ENCODE measurements at regions not wholly inside any gene's neighbourhood (a gene's known extent, or its start where the extent isn't known, plus 50 kb on each side); places are given as distances from the start of the nearest gene placed in this dataset.
A peak's percentile ranks its signal among the peaks of the same experiment; 100 is the strongest.
"Not testable (repeated sequence)": the region's sequence is repeated elsewhere in the genome, so short reads cannot be mapped to it uniquely, and the experiment has no call there.

GRCh38 chr4:14348506-14348905, 653.8 kb upstream of the CPEB2 start:
- peaks cover 0 to 3% (median 0%) of the 10 kb centered on the region in 7 donors for H3K9me3 Mint-ChIP-seq
- H3K36me3 Mint-ChIP-seq: no peaks in the 10 kb centered on the region

GRCh38 chr4:14358544-14359160, 643.6 kb upstream of the CPEB2 start:
- H3K27me3 Mint-ChIP-seq: not testable (repeated sequence)

More at GRCh38 chr4:14348506-14348905, 653.8 kb upstream of the CPEB2 start:
- Mint-ChIP-seq H3K27me3 (peaks cover 0 to 6% (median 5%) of the 10 kb centered on the region in 3 donors), H3K27ac (no peak overlapping the region), H3K4me3 (no peak overlapping the region), H3K4me1 (peaks cover 11 to 16% (median 14%) of the 10 kb centered on the region in 3 donors)
- DNase-seq (no peak), ATAC-seq (ENCODE audit: low read depth in 2 of 2) (no peak)

GRCh38 chr4:14359991-14360390, 642.3 kb upstream of the CPEB2 start:
- no peak overlapping the region for H3K27ac Mint-ChIP-seq
- no peaks in the 10 kb centered on the region for H3K36me3 Mint-ChIP-seq
- H3K4me3 Mint-ChIP-seq: no peak overlapping the region
- no peak for ATAC-seq (ENCODE audit: low read depth in 2 of 2)
- H3K4me1 Mint-ChIP-seq: peaks cover 0 to 3% (median 0%) of the 10 kb centered on the region in 3 donors
- DNase-seq: no peak
- no peaks in the 10 kb centered on the region for H3K27me3 Mint-ChIP-seq
- no peaks in the 10 kb centered on the region for H3K9me3 Mint-ChIP-seq

More at GRCh38 chr4:14358544-14359160, 643.6 kb upstream of the CPEB2 start:
- not testable (repeated sequence) for ATAC-seq (ENCODE audit: low read depth in 2 of 2); H3K4me1 Mint-ChIP-seq; H3K9me3 Mint-ChIP-seq; H3K27ac Mint-ChIP-seq; H3K4me3 Mint-ChIP-seq; H3K36me3 Mint-ChIP-seq; DNase-seq

GRCh38 chr4:14361084-14361483, 641.2 kb upstream of the CPEB2 start:
- no peaks in the 10 kb centered on the region for H3K9me3 Mint-ChIP-seq
- no peak overlapping the region for H3K27ac Mint-ChIP-seq
- H3K4me3 Mint-ChIP-seq: no peak overlapping the region
- no peak for DNase-seq
- H3K4me1 Mint-ChIP-seq: peaks cover 0 to 6% (median 0%) of the 10 kb centered on the region in 3 donors
- H3K27me3 Mint-ChIP-seq: no peaks in the 10 kb centered on the region
- ATAC-seq (ENCODE audit: low read depth in 2 of 2): no peak
- no peaks in the 10 kb centered on the region for H3K36me3 Mint-ChIP-seq

GRCh38 chr4:14362385-14362784, 639.9 kb upstream of the CPEB2 start:
- no peak for ATAC-seq (ENCODE audit: low read depth in 2 of 2)
- DNase-seq: no peak
- no peaks in the 10 kb centered on the region for H3K36me3 Mint-ChIP-seq
- no peaks in the 10 kb centered on the region for H3K9me3 Mint-ChIP-seq
- H3K4me3 Mint-ChIP-seq: no peak overlapping the region
- no peak overlapping the region for H3K27ac Mint-ChIP-seq
- H3K27me3 Mint-ChIP-seq: no peaks in the 10 kb centered on the region
- H3K4me1 Mint-ChIP-seq: peaks cover 0 to 9% (median 0%) of the 10 kb centered on the region in 3 donors

- Mint-ChIP-seq H3K4me1 (peaks cover 0 to 9% (median 0%) of the 10 kb centered on the region in 3 donors), H3K27ac (no peak overlapping the region), H3K36me3 (no peaks in the 10 kb centered on the region), H3K27me3 (no peaks in the 10 kb centered on the region), H3K9me3 (no peaks in the 10 kb centered on the region), H3K4me3 (no peak overlapping the region)
- ATAC-seq (ENCODE audit: low read depth in 2 of 2) (no peak), DNase-seq (no peak)
Observed at GRCh38 chr4:14364953-14365536, 637.2 kb upstream of the CPEB2 start.

GRCh38 chr4:14368391-14368790, 633.9 kb upstream of the CPEB2 start:
- H3K9me3 Mint-ChIP-seq: peaks cover 0 to 6% (median 4%) of the 10 kb centered on the region in 7 donors

GRCh38 chr4:14371131-14371530, 631.1 kb upstream of the CPEB2 start:
- H3K27me3 Mint-ChIP-seq: no peaks in the 10 kb centered on the region
- peaks cover 0 to 2% (median 0%) of the 10 kb centered on the region in 3 donors for H3K4me1 Mint-ChIP-seq
- no peak overlapping the region for H3K27ac Mint-ChIP-seq
- no peaks in the 10 kb centered on the region for H3K36me3 Mint-ChIP-seq
- DNase-seq (no peak), ATAC-seq (ENCODE audit: low read depth in 2 of 2) (no peak)
- H3K4me3 Mint-ChIP-seq: no peak overlapping the region
- H3K9me3 Mint-ChIP-seq: peaks cover 0 to 6% (median 4%) of the 10 kb centered on the region in 7 donors

More at GRCh38 chr4:14368391-14368790, 633.9 kb upstream of the CPEB2 start:
- no peak for DNase-seq
- Mint-ChIP-seq H3K4me3 (no peak overlapping the region), H3K4me1 (peaks cover 0 to 9% (median 0%) of the 10 kb centered on the region in 3 donors), H3K36me3 (no peaks in the 10 kb centered on the region), H3K27ac (no peak overlapping the region), H3K27me3 (no peaks in the 10 kb centered on the region)
- no peak for ATAC-seq (ENCODE audit: low read depth in 2 of 2)

GRCh38 chr4:14375816-14376215, 626.5 kb upstream of the CPEB2 start:
- H3K36me3 Mint-ChIP-seq: no peaks in the 10 kb centered on the region
- H3K4me1 Mint-ChIP-seq: no peaks in the 10 kb centered on the region
- DNase-seq: no peak
- H3K27ac Mint-ChIP-seq: no peak overlapping the region
- ATAC-seq (ENCODE audit: low read depth in 2 of 2): no peak
- H3K27me3 Mint-ChIP-seq: no peaks in the 10 kb centered on the region
- H3K4me3 Mint-ChIP-seq: no peak overlapping the region
- peaks cover 0 to 15% (median 4%) of the 10 kb centered on the region in 7 donors for H3K9me3 Mint-ChIP-seq

GRCh38 chr4:14379183-14379582, 623.1 kb upstream of the CPEB2 start:
- H3K27ac Mint-ChIP-seq: no peak overlapping the region
- ATAC-seq (ENCODE audit: low read depth in 2 of 2): no peak

GRCh38 chr4:14383652-14384051, 618.6 kb upstream of the CPEB2 start:
- H3K27ac Mint-ChIP-seq: peak overlapping the region in 1 of 6 donors; percentile 47
- H3K4me3 Mint-ChIP-seq: no peak overlapping the region
- ATAC-seq (ENCODE audit: low read depth in 2 of 2) (peak; percentile 55 to 93), DNase-seq (peak; percentile 1)
- H3K9me3 Mint-ChIP-seq: peaks cover 0 to 14% (median 0%) of the 10 kb centered on the region in 7 donors
- peaks cover 0 to 3% (median 0%) of the 10 kb centered on the region in 3 donors for H3K4me1 Mint-ChIP-seq
- peaks cover 0 to 11% (median 5%) of the 10 kb centered on the region in 3 donors for H3K27me3 Mint-ChIP-seq
- H3K36me3 Mint-ChIP-seq: no peaks in the 10 kb centered on the region

More at GRCh38 chr4:14379183-14379582, 623.1 kb upstream of the CPEB2 start:
- DNase-seq: no peak
- Mint-ChIP-seq H3K27me3 (no peaks in the 10 kb centered on the region), H3K9me3 (peaks cover 0 to 9% (median 0%) of the 10 kb centered on the region in 7 donors), H3K4me3 (no peak overlapping the region), H3K36me3 (no peaks in the 10 kb centered on the region), H3K4me1 (peaks cover 0 to 3% (median 0%) of the 10 kb centered on the region in 3 donors)

GRCh38 chr4:14384824-14385223, 617.5 kb upstream of the CPEB2 start:
- Mint-ChIP-seq H3K9me3 (peaks cover 0 to 6% (median 0%) of the 10 kb centered on the region in 7 donors), H3K27ac (no peak overlapping the region), H3K36me3 (no peaks in the 10 kb centered on the region), H3K4me1 (peaks cover 0 to 3% (median 0%) of the 10 kb centered on the region in 3 donors), H3K4me3 (no peak overlapping the region), H3K27me3 (peaks cover 0 to 11% (median 5%) of the 10 kb centered on the region in 3 donors)
- ATAC-seq (ENCODE audit: low read depth in 2 of 2) (no peak), DNase-seq (no peak)

GRCh38 chr4:14386196-14386595, 616.1 kb upstream of the CPEB2 start:
- Mint-ChIP-seq H3K27me3 (peaks cover 0 to 11% (median 5%) of the 10 kb centered on the region in 3 donors), H3K4me3 (no peak overlapping the region), H3K9me3 (peaks cover 0 to 5% (median 0%) of the 10 kb centered on the region in 7 donors), H3K4me1 (peaks cover 0 to 3% (median 0%) of the 10 kb centered on the region in 3 donors), H3K27ac (no peak overlapping the region), H3K36me3 (no peaks in the 10 kb centered on the region)
- DNase-seq (no peak), ATAC-seq (ENCODE audit: low read depth in 2 of 2) (no peak)

GRCh38 chr4:14387647-14388046, 614.6 kb upstream of the CPEB2 start:
- Mint-ChIP-seq H3K4me3 (no peak overlapping the region), H3K27ac (no peak overlapping the region), H3K9me3 (peaks cover 0 to 5% (median 0%) of the 10 kb centered on the region in 7 donors), H3K27me3 (peaks cover 0 to 11% (median 5%) of the 10 kb centered on the region in 3 donors), H3K36me3 (no peaks in the 10 kb centered on the region), H3K4me1 (peaks cover 0 to 3% (median 0%) of the 10 kb centered on the region in 3 donors)
- no peak for ATAC-seq (ENCODE audit: low read depth in 2 of 2)
- DNase-seq: no peak

Data from naive B cell (primary cell).